ENCODE measurements at regions not wholly inside any gene's neighbourhood (a gene's known extent, or its start where the extent isn't known, plus 50 kb on each side); places are given as distances from the start of the nearest gene placed in this dataset.

- TF ChIP-seq, protein P1, sequence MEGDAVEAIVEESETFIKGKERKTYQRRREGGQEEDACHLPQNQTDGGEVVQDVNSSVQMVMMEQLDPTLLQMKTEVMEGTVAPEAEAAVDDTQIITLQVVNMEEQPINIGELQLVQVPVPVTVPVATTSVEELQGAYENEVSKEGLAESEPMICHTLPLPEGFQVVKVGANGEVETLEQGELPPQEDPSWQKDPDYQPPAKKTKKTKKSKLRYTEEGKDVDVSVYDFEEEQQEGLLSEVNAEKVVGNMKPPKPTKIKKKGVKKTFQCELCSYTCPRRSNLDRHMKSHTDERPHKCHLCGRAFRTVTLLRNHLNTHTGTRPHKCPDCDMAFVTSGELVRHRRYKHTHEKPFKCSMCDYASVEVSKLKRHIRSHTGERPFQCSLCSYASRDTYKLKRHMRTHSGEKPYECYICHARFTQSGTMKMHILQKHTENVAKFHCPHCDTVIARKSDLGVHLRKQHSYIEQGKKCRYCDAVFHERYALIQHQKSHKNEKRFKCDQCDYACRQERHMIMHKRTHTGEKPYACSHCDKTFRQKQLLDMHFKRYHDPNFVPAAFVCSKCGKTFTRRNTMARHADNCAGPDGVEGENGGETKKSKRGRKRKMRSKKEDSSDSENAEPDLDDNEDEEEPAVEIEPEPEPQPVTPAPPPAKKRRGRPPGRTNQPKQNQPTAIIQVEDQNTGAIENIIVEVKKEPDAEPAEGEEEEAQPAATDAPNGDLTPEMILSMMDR (IDR thresholded peaks at IDR 0.05; ENCODE audit: low read length) = no peak
- TF ChIP-seq EZH2phosphoT487 (IDR thresholded peaks at IDR 0.05; ENCODE audit: low read length) (no peak), EZH2 (optimal IDR thresholded peaks at IDR 0.05; ENCODE audit: low read depth, low read length) (no peak)
Observed at GRCh38 chr20:60541991-60542390, 583.8 kb downstream of the CDH26 start.
